ENCODE measurements at regions not wholly inside any gene's neighbourhood (a gene's known extent, or its start where the extent isn't known, plus 50 kb on each side); places are given as distances from the start of the nearest gene placed in this dataset.
A peak's percentile ranks its signal among the peaks of the same experiment; 100 is the strongest.
"Not testable (repeated sequence)": the region's sequence is repeated elsewhere in the genome, so short reads cannot be mapped to it uniquely, and the experiment has no call there.

DNA sequence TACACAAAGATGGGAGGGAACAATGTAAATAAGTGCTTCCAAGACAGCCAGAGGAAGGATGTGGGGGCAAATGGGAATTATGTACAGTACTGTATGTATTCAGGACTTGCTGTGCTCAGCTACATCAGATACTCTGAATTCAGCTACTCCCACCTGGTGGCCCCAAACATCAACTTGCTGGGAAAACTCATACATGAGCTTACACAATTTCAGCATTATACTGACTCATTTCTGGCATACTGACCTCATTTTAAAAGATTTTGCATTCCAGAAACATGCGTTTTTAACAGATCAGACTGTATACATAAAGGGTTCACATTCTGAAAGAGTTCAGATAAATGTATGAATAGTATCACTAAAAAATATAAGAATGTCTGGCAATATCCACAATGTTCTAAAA is 59.7 kb downstream of the GPX5 start:
- no peak for DNase-seq (ENCODE audit: low spot score)

- no peak for DNase-seq (ENCODE audit: low spot score)
Observed at GRCh38 chr6:28586324-28586723, 60.6 kb downstream of the GPX5 start.

DNA sequence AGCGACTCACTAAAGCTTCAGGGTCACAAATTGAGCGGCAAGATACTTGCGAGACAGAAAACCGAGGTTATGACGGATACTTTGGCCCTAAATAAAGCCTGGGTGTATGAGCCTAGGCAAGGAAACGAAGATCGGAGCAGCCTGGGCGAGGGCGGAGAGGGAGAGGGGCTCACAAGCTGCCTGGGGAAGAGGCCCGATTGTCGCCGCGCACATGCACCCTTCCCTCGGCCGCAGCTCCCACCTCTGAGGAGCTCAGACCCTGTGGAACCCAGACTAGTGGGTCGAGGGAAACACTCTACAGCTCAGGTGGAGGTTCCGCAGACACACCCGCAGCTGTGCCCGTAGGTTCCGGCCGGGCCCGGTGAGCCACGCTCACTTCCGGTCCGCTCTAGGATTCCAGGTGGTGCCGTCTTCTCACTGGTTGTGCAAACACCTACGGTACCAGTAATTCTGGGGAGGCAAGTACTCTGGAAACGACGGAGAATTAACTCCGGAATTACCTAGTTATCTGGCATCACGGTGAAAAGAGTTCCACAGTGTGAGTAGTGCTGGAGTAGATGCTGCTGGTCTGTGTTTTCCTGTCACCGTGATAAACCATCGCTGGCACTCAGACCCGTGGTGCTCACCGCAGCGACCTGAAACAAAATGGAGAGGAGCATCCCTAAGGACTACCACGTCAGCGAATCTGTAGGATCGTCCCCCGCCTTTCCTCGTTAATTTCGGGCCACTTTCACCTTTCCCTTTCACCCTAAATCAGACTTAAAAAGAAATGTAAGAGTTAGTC is 61.5 kb downstream of the GPX5 start:
- peak; percentile 50 for DNase-seq (ENCODE audit: low spot score)

GRCh38 chr6:28587746-28588075 is 62.0 kb downstream of the GPX5 start:
- DNase-seq (ENCODE audit: low spot score) = no peak

DNA sequence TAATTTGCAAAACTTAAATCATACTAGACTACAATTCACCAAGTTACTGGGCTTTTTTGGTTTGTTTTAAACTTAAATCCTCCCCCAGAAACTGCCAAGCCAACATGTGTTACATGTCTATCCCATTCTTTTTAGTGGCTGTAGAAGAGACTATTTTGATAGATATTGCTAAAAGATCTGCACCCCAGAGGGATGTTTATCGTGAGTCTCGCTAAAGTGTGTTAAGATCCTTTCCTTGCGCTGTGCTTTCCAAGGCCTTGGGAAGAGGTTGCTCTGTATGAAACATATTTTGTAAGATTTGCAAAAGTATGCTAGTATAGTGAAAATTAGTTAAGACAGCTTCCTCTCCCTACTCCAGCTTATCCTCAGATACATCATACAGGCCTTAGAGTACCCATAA is 63.0 kb downstream of the GPX5 start:
- no peak for DNase-seq (ENCODE audit: low spot score)

DNA sequence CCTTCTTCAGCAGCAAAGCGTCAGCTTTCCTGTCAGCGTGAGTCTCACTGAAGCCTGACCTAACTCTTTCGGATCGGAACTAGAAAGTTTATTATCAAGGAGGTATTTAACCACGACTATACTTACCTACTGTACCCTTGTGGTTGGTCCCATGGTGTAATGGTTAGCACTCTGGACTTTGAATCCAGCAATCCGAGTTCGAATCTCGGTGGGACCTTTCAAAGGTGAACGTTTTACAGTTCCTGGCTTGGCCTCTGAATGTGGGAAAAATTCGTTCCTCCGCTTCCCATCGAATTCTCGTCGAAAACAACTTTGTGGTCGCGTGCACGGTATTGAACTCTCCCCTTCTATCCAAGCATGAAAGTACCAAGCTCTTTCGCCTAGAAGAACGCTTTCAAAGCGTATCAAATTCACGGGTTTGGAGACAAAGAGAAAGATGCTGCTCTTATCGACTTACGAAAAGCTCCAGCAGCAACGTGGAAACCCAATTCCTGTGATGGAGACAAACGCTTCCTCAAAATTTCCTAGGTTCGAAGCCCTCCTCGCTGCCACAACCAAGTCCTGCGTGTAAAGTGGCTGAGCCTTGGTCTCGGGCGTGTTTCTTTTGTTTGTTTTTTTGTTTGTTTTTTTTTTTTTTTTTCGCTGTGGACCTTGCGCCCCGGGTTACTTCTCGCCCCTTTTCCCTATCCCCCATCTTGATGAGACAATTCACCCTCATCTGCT is 63.7 kb downstream of the GPX5 start:
- DNase-seq (ENCODE audit: low spot score) = peak; percentile 20

- DNase-seq (ENCODE audit: low spot score) = no peak
Observed at GRCh38 chr6:28589957-28590349, 64.3 kb downstream of the GPX5 start.

DNA sequence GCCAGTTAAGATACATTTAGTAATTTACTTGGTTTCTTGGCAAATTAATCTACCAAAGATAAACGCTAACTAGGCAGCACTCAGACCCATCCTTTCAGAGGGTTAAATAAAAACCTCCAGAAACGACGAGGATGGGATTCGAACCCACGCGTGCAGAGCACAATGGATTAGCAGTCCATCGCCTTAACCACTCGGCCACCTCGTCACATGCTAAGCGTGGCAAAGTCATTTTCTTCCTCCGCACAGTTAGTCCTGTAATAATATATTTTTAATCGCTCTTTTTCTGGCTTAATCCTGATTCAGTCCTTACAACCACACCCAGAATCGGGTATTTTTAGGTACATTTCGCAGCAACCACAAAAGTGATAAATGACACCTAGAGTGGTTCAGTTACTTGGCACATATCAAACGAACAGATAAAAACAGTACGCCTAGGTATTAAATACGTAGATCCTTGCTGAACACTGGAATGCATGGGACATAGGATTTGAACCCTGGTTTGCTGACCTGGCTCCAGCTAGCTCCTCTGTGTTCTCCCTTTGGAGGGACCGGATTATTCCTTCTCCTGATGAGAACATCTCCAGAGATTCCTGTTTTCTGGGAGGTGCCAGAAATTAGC is 71.6 kb downstream of the GPX5 start:
- DNase-seq (ENCODE audit: low spot score) = no peak

DNA sequence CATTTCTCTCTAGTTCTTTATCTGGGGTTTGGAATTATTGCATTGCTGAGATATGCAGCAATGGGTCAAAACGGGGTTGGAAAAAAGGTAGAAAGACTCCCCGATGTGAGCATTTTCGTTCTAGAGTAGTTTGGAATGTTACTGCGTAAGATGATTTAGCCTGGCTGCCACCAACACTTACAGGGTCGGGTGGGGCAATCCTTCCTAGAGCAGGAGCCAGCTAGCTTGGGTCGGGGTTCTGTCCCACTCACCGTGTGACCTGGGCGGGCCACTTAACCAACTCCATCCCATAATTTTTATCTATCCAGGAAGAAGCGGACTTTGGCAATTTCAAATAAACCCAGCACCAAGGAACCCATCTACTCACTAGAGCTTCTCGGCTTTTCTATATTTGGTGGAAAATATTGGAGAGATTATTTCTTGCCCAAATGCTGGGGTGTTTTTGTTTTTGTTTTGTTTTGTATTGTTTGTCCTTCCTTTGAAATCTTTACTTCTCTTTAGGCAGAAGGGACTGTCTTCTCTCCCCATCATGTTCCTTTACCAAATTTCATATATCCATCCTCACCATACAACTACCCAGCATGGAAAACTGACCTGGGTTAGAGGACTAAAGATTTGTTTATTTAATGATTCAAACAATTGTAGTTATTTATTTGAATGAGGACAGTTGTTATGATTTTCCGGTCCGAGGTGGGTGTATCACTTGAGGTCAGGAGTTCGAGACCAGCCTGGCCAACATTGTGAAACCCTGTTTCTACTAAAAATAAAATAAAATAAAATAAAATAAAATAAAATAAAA is 72.4 kb downstream of the GPX5 start:
- no peak for DNase-seq (ENCODE audit: low spot score)

- DNase-seq (ENCODE audit: low spot score) = no peak
Observed at GRCh38 chr6:28598757-28599686, 73.3 kb downstream of the GPX5 start.

- DNase-seq (ENCODE audit: low spot score) = no peak
Observed at GRCh38 chr6:28600245-28600644, 74.6 kb downstream of the GPX5 start.

DNA sequence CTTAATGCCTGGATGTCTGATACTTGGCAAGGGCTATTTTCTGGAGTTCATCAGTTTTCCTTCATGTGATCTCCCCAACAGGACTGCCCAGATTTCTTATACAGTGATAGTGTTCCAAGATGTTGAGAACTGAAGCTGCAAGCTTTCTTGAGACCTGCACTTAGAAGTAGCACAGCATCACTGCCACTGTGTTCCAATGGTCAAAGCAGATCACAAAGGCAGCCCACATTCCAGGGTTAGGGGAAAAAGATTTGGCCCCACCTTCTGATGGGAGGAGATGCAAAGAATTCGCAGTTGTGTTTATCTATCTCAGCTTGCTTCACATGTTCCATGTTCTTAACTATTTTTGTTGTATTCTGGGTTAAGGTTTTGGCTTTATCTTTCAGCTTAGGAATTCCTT is 78.2 kb downstream of the GPX5 start:
- no peak for DNase-seq (ENCODE audit: low spot score)

DNA sequence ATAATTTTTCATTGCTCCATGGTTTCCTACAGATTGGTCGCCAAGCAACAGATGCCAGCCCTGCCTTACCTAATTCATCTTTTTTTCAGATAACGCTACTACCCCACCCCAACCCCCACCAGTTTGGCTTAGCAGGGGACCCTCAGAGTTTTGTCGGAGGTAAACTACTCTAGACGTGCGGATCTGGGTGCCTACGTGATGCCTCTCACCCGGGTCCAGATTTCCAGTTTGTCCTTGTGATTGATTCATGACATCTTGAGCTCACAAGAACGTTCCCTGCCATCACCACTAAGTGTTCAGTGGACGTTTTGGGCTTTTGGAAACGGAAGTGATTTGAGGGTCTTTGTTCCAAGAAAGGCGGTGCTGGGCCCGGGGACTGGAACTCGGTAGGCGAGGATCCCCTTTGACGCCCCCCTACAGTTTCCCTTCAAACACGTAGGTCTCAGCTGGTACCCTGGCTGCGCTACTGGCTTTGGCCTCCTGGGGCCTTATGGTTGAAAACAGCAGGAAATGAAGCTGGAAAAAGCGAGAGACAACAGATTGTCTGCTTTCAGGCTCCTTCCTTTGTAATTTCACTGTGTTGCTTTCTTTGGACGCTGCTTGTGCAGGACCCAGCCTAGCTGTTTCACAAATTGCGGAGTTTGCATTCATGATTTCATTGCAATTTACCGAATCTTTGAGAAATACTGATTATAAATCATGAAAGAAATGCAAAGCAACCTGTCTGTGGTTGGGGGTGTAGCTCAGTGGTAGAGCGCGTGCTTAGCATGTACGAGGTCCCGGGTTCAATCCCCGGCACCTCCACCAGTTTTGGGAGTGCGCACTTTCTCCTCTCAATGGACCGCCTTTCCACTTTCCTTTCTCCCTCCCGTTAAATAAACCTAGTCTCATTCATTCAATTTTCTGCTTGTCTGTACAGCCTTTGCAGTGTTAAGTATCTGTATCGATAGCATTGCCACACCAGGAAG is 81.0 kb downstream of the GPX5 start:
- DNase-seq (ENCODE audit: low spot score) = peak; percentile 36

GRCh38 chr6:28607990-28608389 is 82.3 kb downstream of the GPX5 start:
- no peak for DNase-seq (ENCODE audit: low spot score)

DNA sequence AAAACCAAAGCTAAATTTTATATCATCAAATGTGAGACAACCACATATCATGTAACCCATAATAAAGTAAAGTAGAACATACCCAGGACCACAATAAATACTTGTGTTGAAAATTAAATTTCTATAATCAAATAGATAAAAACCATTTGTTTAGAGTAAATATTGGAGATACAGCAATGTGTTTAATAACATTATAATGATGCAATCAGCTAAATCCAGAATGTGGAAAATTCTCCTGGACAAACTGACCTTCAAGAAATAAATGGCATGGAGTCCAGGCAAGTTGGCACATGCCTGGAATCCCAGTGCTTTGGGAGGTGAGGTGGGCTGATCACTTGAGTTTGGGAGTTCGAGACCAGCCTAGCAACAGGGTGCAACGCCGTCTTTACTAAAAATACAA is 84.0 kb downstream of the GPX5 start:
- no peak for DNase-seq (ENCODE audit: low spot score)

GRCh38 chr6:28615616-28615954 is 89.9 kb downstream of the GPX5 start:
- DNase-seq (ENCODE audit: low spot score) = no peak

DNA sequence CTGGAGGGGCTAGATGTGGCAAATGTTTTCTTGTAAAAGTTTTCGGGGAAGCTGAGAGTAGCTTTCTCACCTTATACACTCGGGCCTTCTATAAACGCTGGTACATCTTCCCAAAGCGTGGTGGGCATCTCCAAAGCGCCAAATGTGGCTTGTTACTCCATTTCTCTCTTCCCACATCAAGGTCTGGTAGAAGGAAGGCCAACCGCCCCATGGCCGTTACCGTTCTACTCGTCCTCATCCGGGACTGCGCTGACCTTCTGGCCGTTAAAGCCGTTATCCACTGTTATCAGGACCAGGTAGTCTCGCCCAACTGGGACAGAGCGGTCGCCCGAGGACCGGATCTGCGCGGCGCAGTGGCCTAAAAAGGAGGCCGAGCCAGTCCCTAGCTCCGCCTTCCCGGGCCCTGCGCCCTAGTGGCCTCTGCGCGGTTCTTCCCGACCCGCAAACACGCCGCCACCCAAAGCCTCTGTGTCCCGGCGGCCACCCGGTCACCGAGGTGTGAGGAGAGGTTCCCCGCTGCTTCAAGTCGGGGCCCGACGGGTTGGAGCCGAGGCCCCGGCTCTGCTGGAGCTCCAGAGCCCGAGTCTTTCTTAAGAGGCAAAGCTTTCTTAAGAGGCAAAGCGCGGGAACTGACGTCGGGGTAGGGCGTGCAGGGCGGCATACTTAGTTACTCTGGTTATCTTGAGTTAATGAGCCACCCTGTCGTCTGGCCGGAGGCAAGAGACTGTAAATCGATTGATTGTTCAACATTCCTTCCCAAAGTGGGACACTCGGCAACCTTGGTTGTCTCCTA is 90.5 kb downstream of the GPX5 start:
- no peak for DNase-seq (ENCODE audit: low spot score)

DNA sequence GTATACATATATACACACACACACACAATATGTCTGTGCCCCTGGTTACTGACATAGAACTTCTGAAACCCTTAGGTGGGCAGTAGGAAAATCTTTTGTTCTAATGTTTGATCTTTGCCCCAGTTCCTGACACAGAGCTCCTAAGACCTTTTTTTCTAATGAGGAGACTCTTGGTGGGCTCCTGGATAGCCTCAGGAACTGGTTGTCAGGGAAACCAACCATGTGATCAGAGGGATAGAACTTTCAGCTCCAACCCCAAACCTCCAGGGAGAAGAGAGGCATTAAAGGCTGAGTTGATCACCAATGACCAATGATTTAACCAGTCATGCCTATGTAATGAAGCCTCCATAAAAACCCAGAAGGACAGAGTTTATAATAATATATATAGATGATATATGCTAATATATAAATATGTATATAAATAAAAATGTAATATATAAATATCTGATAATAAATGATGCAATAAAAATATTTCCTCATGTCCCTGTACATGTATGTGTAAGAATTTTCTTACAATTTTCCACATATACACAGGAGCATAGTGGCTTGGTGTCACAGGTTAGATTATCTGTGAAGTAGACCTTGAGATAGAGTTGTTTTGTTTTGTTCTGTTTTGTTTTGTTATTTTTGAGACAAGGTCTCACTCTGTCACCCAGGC is 93.3 kb downstream of the GPX5 start:
- no peak for DNase-seq (ENCODE audit: low spot score)

DNA sequence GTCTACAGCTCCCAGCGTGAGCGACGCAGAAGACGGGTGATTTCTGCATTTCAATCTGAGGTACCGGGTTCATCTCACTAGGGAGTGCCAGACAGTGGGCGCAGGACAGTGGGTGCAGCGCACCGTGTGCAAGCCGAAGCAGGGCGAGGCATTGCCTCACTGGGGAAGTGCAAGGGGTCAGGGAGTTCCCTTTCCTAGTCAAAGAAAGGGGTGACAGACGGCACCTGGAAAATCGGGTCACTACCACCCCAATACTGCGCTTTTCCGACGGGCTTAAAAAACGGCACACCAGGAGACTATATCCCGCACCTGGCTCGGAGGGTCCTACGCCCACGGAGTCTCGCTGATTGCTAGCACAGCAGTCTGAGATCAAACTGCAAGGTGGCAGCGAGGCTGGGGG is 95.6 kb downstream of the GPX5 start:
- not testable (repeated sequence) for DNase-seq (ENCODE audit: low spot score)
